Stimulated activated CD4-positive, alpha-beta T cell treated with anti-CD3 and anti-CD28 coated beads, Interleukin-2, amount 100 ng/mL, for 24 hours (primary cell): ENCODE measurements at regions not wholly inside any gene's neighbourhood (a gene's known extent, or its start where the extent isn't known, plus 50 kb on each side); places are given as distances from the start of the nearest gene placed in this dataset.

ENCODE experiments used
- DNase-seq, 2 donors: peaks; one replicate each; pipeline ENCODE4 v3.0.0-alpha.2; 2020

GRCh38 chr4:53764761-53765490, 173.6 kb upstream of the LNX1 start:
- no peak for DNase-seq

- no peak for DNase-seq
Measured at GRCh38 chr4:53763813-53764597, 172.7 kb upstream of the LNX1 start.

- DNase-seq = no peak
Measured at GRCh38 chr4:53755656-53756055, 164.4 kb upstream of the LNX1 start.

- no peak for DNase-seq
Measured at GRCh38 chr4:53752124-53752523, 160.8 kb upstream of the LNX1 start.

GRCh38 chr4:53748328-53748772, 157.1 kb upstream of the LNX1 start:
- DNase-seq = no peak

- no peak for DNase-seq
Measured at GRCh38 chr4:53747401-53747800, 156.1 kb upstream of the LNX1 start.

GRCh38 chr4:53744446-53745160, 153.3 kb upstream of the LNX1 start:
- no peak for DNase-seq

GRCh38 chr4:53734584-53735353, 143.5 kb upstream of the LNX1 start:
- no peak for DNase-seq

- DNase-seq = no peak
Measured at GRCh38 chr4:53734182-53734581, 142.9 kb upstream of the LNX1 start.

- DNase-seq = no peak
Measured at GRCh38 chr4:53732661-53733060, 141.4 kb upstream of the LNX1 start.

GRCh38 chr4:53730031-53730805, 138.9 kb upstream of the LNX1 start:
- no peak for DNase-seq

GRCh38 chr4:53722110-53722509, 130.8 kb upstream of the LNX1 start:
- DNase-seq = no peak

GRCh38 chr4:53721263-53721662, 130.0 kb upstream of the LNX1 start:
- DNase-seq = no peak

- no peak for DNase-seq
Measured at GRCh38 chr4:53720776-53721175, 129.5 kb upstream of the LNX1 start.

GRCh38 chr4:53717064-53717549, 125.8 kb upstream of the LNX1 start:
- no peak for DNase-seq

- DNase-seq = no peak
Measured at GRCh38 chr4:53716471-53717063, 125.3 kb upstream of the LNX1 start.

- no peak for DNase-seq
Measured at GRCh38 chr4:53716011-53716410, 124.7 kb upstream of the LNX1 start.

GRCh38 chr4:53714236-53715140, 123.2 kb upstream of the LNX1 start:
- no peak for DNase-seq

- DNase-seq = no peak
Measured at GRCh38 chr4:53713767-53714166, 122.5 kb upstream of the LNX1 start.

GRCh38 chr4:53713296-53713695, 122.0 kb upstream of the LNX1 start:
- no peak for DNase-seq
